ENCODE measurements at regions not wholly inside any gene's neighbourhood (a gene's known extent, or its start where the extent isn't known, plus 50 kb on each side); places are given as distances from the start of the nearest gene placed in this dataset.

DNA sequence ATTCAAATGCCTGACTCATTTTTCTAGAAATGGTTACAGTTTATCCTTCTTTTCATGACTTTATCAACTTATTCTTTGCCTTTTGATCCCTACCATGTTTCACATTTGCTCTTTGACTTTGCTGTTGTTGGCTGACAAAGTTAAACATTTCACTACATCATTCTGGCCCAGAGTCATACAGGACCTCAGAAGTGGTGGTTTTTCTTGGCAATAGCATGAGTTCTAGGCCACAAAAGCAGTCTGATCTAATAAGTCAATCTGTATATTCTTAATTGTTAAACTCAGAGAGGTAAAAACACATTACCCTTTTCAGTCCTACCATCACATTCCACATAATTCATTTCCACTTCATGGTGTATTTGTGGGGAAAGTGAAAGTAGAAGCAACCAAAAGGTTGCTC is 763.2 kb upstream of the TENM4 start:
- Histone ChIP-seq H3K27ac (ENCODE audit: low read depth, low read length, poor library complexity, severe bottlenecking) (no peak overlapping the region), H3K36me3 (ENCODE audit: insufficient read depth, low read length) (no peaks in the 10 kb centered on the region), H2AFZ (ENCODE audit: low read length) (no peak overlapping the region), H4K20me1 (ENCODE audit: insufficient read depth, low read length) (no peaks in the 10 kb centered on the region), H3K79me2 (ENCODE audit: insufficient read depth, low read depth, low read length) (no peaks in the 10 kb centered on the region), H3K4me2 (ENCODE audit: low read length) (no peak overlapping the region), H3K9me3 (ENCODE audit: low read length) (no peaks in the 10 kb centered on the region), H3K9me2 (ENCODE audit: insufficient read depth, low read length) (no peaks in the 10 kb centered on the region), H3K4me3 (ENCODE audit: low read depth, low read length, poor library complexity, severe bottlenecking) (no peak overlapping the region), H3K4me1 (ENCODE audit: insufficient read depth, low read length, poor library complexity, severe bottlenecking) (no peaks in the 10 kb centered on the region)
- BruUV-seq (replicated peaks): no TSS peak
- intact Hi-C loops (cut with micrococcal nuclease; ENCODE audit: unreplicated experiment): no loop called here
- ChIA-PET CTCF (ENCODE audit: unreplicated experiment) (no interaction called here), POLR2A (no interaction called here)
- TF ChIP-seq CTCF (conservative IDR thresholded peaks at IDR 0.05; ENCODE audit: low read length): no peak
- no peak for TF ChIP-seq EZH2phosphoT487 (IDR thresholded peaks at IDR 0.05; ENCODE audit: borderline replicate concordance, low read depth, low read length)
- no peak for DNase-seq (ENCODE audit: low spot score)

- intact Hi-C loops (cut with micrococcal nuclease; ENCODE audit: unreplicated experiment): no loop called here
Measured at GRCh38 chr11:80196932-80197554, 756.2 kb upstream of the TENM4 start.

More at GRCh38 chr11:80196932-80197554, 756.2 kb upstream of the TENM4 start:
- DNase-seq (ENCODE audit: low spot score): no peak
- no peaks in the 10 kb centered on the region for H3K9me2 ChIP-seq (ENCODE audit: insufficient read depth, low read length)
- H2AFZ ChIP-seq (ENCODE audit: low read length): no peak overlapping the region
- H3K4me1 ChIP-seq (ENCODE audit: insufficient read depth, low read length, poor library complexity, severe bottlenecking): no peaks in the 10 kb centered on the region
- no peaks in the 10 kb centered on the region for H4K20me1 ChIP-seq (ENCODE audit: insufficient read depth, low read length)
- H3K79me2 ChIP-seq (ENCODE audit: insufficient read depth, low read depth, low read length): no peaks in the 10 kb centered on the region
- CTCF ChIA-PET (ENCODE audit: unreplicated experiment): no interaction called here
- no peak overlapping the region for H3K4me2 ChIP-seq (ENCODE audit: low read length)
- no peak overlapping the region for H3K27ac ChIP-seq (ENCODE audit: low read depth, low read length, poor library complexity, severe bottlenecking)
- TF ChIP-seq EZH2phosphoT487 (IDR thresholded peaks at IDR 0.05; ENCODE audit: borderline replicate concordance, low read depth, low read length) (no peak), CTCF (conservative IDR thresholded peaks at IDR 0.05; ENCODE audit: low read length) (no peak)
- BruUV-seq (replicated peaks): no TSS peak
- POLR2A ChIA-PET: no interaction called here
- H3K9me3 ChIP-seq (ENCODE audit: low read length): no peaks in the 10 kb centered on the region
- H3K4me3 ChIP-seq (ENCODE audit: low read depth, low read length, poor library complexity, severe bottlenecking): no peak overlapping the region
- no peaks in the 10 kb centered on the region for H3K36me3 ChIP-seq (ENCODE audit: insufficient read depth, low read length)
